Loucy (cell line): ENCODE measurements at regions not wholly inside any gene's neighbourhood (a gene's known extent, or its start where the extent isn't known, plus 50 kb on each side); places are given as distances from the start of the nearest gene placed in this dataset.
A peak's percentile ranks its signal among the peaks of the same experiment; 100 is the strongest.

Experiments used
- H2AFZ ChIP-seq: fragments of 200-600 bp; sonication (generic); 2 replicates; pipeline ENCODE4 v1.6.0; 2016; ENCODE audit warnings: antibody characterized with exemption, mild to moderate bottlenecking, low read length, moderate library complexity
- H3F3A ChIP-seq: fragments of 200-600 bp; 2 replicates; pipeline ENCODE4 v1.6.0; 2016; ENCODE audit warnings: antibody characterized with exemption, low read depth, mild to moderate bottlenecking
- H3K27me3 ChIP-seq: fragments of 200-600 bp; sonication (generic); 2 replicates; pipeline ENCODE4 v1.6.1; 2014; ENCODE audit warnings: low read length, mild to moderate bottlenecking; ENCODE audit not compliant: insufficient read depth, poor library complexity, severe bottlenecking
- H3K36me3 ChIP-seq: fragments of 200-600 bp; sonication (generic); 2 replicates; pipeline ENCODE4 v1.6.1; 2016; ENCODE audit warnings: low read length; ENCODE audit not compliant: insufficient read depth
- H3K4me1 ChIP-seq: fragments of 200-600 bp; sonication (generic); 2 replicates; pipeline ENCODE4 v1.5.1; 2014; ENCODE audit warnings: low read length, mild to moderate bottlenecking; ENCODE audit not compliant: insufficient read depth, poor library complexity, severe bottlenecking
- H3K4me2 ChIP-seq: fragments of 200-600 bp; sonication (generic); 2 replicates; pipeline ENCODE4 v1.6.0; 2014; ENCODE audit warnings: antibody characterized with exemption, low read length, low read depth, mild to moderate bottlenecking; ENCODE audit not compliant: poor library complexity, severe bottlenecking
- H3K4me3 ChIP-seq: fragments of 200-600 bp; sonication (generic); 2 replicates; pipeline ENCODE4 v1.5.1; 2014; ENCODE audit warnings: low read length, mild to moderate bottlenecking, mixed read lengths; ENCODE audit not compliant: poor library complexity, severe bottlenecking
- H3K79me2 ChIP-seq: fragments of 200-600 bp; sonication (generic); 2 replicates; pipeline ENCODE4 v1.6.1; 2014; ENCODE audit warnings: low read length; ENCODE audit not compliant: insufficient read depth
- H3K9ac ChIP-seq: fragments of 200-600 bp; sonication (generic); 2 replicates; pipeline ENCODE4 v1.6.0; 2014; ENCODE audit warnings: mild to moderate bottlenecking, low read depth, low read length, moderate library complexity; ENCODE audit not compliant: poor library complexity, severe bottlenecking
- H3K9me2 ChIP-seq: fragments of 200-600 bp; sonication (generic); replicated peaks from 2 replicates; pipeline ENCODE4 v1.6.1; 2016; ENCODE audit warnings: low read depth, low read length, mixed read lengths
- H3K9me3 ChIP-seq: fragments of 200-600 bp; sonication (generic); 2 replicates; pipeline ENCODE4 v1.6.1; 2014; ENCODE audit warnings: mild to moderate bottlenecking, antibody characterized with exemption, low read length, low read depth; ENCODE audit not compliant: insufficient read depth
- H4K20me1 ChIP-seq: fragments of 200-600 bp; sonication (generic); 2 replicates; pipeline ENCODE4 v1.6.0; 2014; ENCODE audit warnings: antibody characterized with exemption, low read length, mild to moderate bottlenecking; ENCODE audit not compliant: insufficient read depth, poor library complexity, severe bottlenecking
- CTCF ChIP-seq: fragments of 200-600 bp; sonication (generic); conservative IDR thresholded peaks from 2 replicates; pipeline ENCODE4 v1.5.1; 2014; ENCODE audit warnings: mild to moderate bottlenecking, antibody characterized with exemption, low read length
- EZH2phosphoT487 ChIP-seq: fragments of 200-600 bp; IDR thresholded peaks from 2 replicates; pipeline ENCODE4 v1.6.1; 2018; ENCODE audit warnings: antibody characterized with exemption, mild to moderate bottlenecking, moderate library complexity, borderline replicate concordance

GRCh38 chr11:81673001-81673400, 1060.7 kb downstream of the FAM181B start:
- no peaks in the 10 kb centered on the region for H3K36me3 ChIP-seq
- H3K4me3 ChIP-seq: no peak overlapping the region
- no peak overlapping the region for H2AFZ ChIP-seq
- no peaks in the 10 kb centered on the region for H3K9me3 ChIP-seq
- no peak for TF ChIP-seq CTCF
- TF ChIP-seq EZH2phosphoT487: no peak
- no peak overlapping the region for H3K9ac ChIP-seq
- H3K27me3 ChIP-seq: no peaks in the 10 kb centered on the region
- no peaks in the 10 kb centered on the region for H4K20me1 ChIP-seq
- H3K4me1 ChIP-seq: no peaks in the 10 kb centered on the region
- no peaks in the 10 kb centered on the region for H3K9me2 ChIP-seq
- H3K4me2 ChIP-seq: no peak overlapping the region
- H3K79me2 ChIP-seq: no peaks in the 10 kb centered on the region
- H3F3A ChIP-seq: no peaks in the 10 kb centered on the region

DNA sequence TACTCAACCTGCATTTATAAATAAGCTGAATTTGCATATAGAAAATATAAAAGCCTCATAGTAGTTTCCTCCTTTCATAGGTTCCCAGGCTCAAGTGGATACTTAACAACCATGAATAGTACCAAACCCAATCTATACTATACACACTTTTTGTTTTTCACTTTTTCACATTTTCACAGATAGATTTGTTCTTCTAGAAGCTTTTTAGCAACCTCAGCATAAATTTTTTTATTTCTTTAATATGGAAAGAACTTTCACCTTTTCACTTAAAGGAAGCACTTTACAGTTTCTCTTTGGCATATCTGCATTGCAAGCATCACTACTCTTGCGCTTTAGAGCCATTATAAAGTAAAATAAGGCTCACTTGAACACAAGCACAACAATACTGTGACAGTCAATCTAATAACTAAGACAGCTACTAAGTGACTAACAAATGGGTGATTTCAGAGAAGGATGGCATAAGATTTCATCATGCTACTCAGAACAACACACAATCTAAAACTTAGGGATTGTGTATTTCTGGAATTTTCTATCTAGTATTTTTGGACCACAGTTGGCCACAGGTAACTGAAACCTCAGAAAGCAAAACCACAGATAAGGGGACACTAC, 1063.6 kb downstream of the FAM181B start:
- Histone ChIP-seq H3K9ac (no peak overlapping the region), H3K4me2 (no peak overlapping the region), H3K4me3 (no peak overlapping the region), H3F3A (no peaks in the 10 kb centered on the region), H4K20me1 (no peaks in the 10 kb centered on the region), H3K27me3 (no peaks in the 10 kb centered on the region), H3K36me3 (no peaks in the 10 kb centered on the region), H3K9me3 (no peaks in the 10 kb centered on the region), H3K9me2 (no peaks in the 10 kb centered on the region), H3K79me2 (no peaks in the 10 kb centered on the region), H2AFZ (no peak overlapping the region), H3K4me1 (no peaks in the 10 kb centered on the region)
- no peak for TF ChIP-seq EZH2phosphoT487
- no peak for TF ChIP-seq CTCF

DNA sequence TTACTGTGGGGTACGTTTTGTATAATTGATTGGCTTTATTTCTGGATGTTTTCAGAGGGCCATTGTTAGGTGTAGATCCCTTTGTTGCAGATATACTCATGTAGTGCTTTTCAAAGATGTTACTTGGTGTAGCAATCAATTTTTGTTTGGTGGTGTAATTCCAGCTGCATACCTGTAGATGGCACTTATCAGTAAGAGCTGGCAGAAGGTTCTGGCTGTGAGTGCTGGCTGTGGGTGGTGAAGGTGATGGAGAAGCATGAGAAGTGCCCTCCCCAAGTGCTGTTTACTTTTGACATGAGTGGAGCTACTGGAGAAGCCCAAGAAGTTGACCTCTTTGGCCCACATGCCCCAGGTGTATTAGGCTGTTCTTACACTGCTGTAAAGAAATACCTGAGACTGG, 1074.9 kb downstream of the FAM181B start:
- H3K4me2 ChIP-seq: no peak overlapping the region
- H3K9me2 ChIP-seq: no peaks in the 10 kb centered on the region
- no peaks in the 10 kb centered on the region for H3K9me3 ChIP-seq
- H3F3A ChIP-seq: no peaks in the 10 kb centered on the region
- no peaks in the 10 kb centered on the region for H3K4me1 ChIP-seq
- no peaks in the 10 kb centered on the region for H4K20me1 ChIP-seq
- TF ChIP-seq CTCF (peak; percentile 69), EZH2phosphoT487 (no peak)
- no peaks in the 10 kb centered on the region for H3K79me2 ChIP-seq
- no peak overlapping the region for H2AFZ ChIP-seq
- H3K36me3 ChIP-seq: no peaks in the 10 kb centered on the region
- H3K4me3 ChIP-seq: no peak overlapping the region
- H3K9ac ChIP-seq: no peak overlapping the region
- H3K27me3 ChIP-seq: no peaks in the 10 kb centered on the region
